CD14-positive monocyte (primary cell): ENCODE measurements at regions not wholly inside any gene's neighbourhood (a gene's known extent, or its start where the extent isn't known, plus 50 kb on each side); places are given as distances from the start of the nearest gene placed in this dataset.

Experiments
- DNase-seq, 3 donors: peaks; one replicate each; pipeline ENCODE4 v3.0.0-alpha.2; 2011 to 2022
- H2AFZ ChIP-seq: 2 replicates; pipeline ENCODE4 v1.6.0; 2012; ENCODE audit warnings: mild to moderate bottlenecking, low read depth, low read length, inconsistent platforms; ENCODE audit not compliant: insufficient read depth, poor library complexity, severe bottlenecking
- H3K27ac ChIP-seq, 2 donors: 1 replicate in 1 of 2; 2 replicates in 1 of 2; pipeline ENCODE4 v1.5.1; 2012 to 2013; ENCODE audit warnings: low read length in 2 of 2, control low read depth in 1 of 2, inconsistent platforms in 1 of 2, low read depth in 1 of 2, mild to moderate bottlenecking in 1 of 2
- H3K27me3 ChIP-seq, 2 donors: one replicate each; pipeline versions ENCODE4 v1.6.0 to v1.6.1; 2011 to 2013; ENCODE audit warnings: low read length in 2 of 2; ENCODE audit not compliant: control insufficient read depth in 2 of 2, insufficient read depth in 2 of 2
- H3K36me3 ChIP-seq, 2 donors: replicated peaks in 1 of 2; 1 replicate in 1 of 2; 2 replicates in 1 of 2; pipeline versions ENCODE4 v1.5.1 to v1.6.1; 2012 to 2013; ENCODE audit warnings: low read length in 2 of 2, control low read depth in 1 of 2, inconsistent platforms in 1 of 2, mild to moderate bottlenecking in 1 of 2; ENCODE audit not compliant: insufficient read depth in 2 of 2, control insufficient read depth in 1 of 2
- H3K4me1 ChIP-seq, 2 donors: 1 replicate in 1 of 2; 2 replicates in 1 of 2; pipeline versions ENCODE4 v1.5.1 to v1.6.1; 2012 to 2013; ENCODE audit warnings: low read length in 2 of 2, control low read depth in 1 of 2, inconsistent platforms in 1 of 2, mild to moderate bottlenecking in 1 of 2, moderate library complexity in 1 of 2; ENCODE audit not compliant: insufficient read depth in 2 of 2, control insufficient read depth in 1 of 2
- H3K4me2 ChIP-seq: replicated peaks from 2 replicates; pipeline ENCODE3; 2012; ENCODE audit warnings: low read length, moderate library complexity, mild to moderate bottlenecking; ENCODE audit not compliant: poor library complexity, severe bottlenecking; ENCODE audit errors: extremely low read depth
- H3K4me3 ChIP-seq, 3 experiments: fragments of 200-600 bp in 1 of 3; sonication (generic) in 1 of 3; replicated peaks in 1 of 3; 1 replicate in 2 of 3; 2 replicates in 1 of 3; pipeline ENCODE4 v1.5.1; 2011 to 2013; ENCODE audit warnings: low read length in 3 of 3, mild to moderate bottlenecking in 3 of 3, control low read depth in 2 of 3, low read depth in 2 of 3, inconsistent platforms in 1 of 3, moderate library complexity in 1 of 3
- H3K79me2 ChIP-seq: 2 replicates; pipeline ENCODE4 v1.6.0; 2012; ENCODE audit warnings: mild to moderate bottlenecking, control low read depth, inconsistent platforms, low read length, moderate library complexity; ENCODE audit not compliant: insufficient read depth
- H3K9ac ChIP-seq: 2 replicates; pipeline ENCODE4 v1.6.0; 2017; ENCODE audit warnings: low read length, mild to moderate bottlenecking; ENCODE audit not compliant: insufficient read depth, poor library complexity, severe bottlenecking
- H3K9me3 ChIP-seq, 2 donors: replicated peaks in 1 of 2; 1 replicate in 1 of 2; 2 replicates in 1 of 2; pipeline versions ENCODE4 v1.5.1 to v1.6.1; 2012 to 2013; ENCODE audit warnings: low read length in 2 of 2, control low read depth in 1 of 2; ENCODE audit not compliant: control insufficient read depth in 1 of 2, insufficient read depth in 1 of 2
- H4K20me1 ChIP-seq: 2 replicates; pipeline ENCODE4 v1.6.0; 2012; ENCODE audit warnings: mild to moderate bottlenecking, low read length, control low read depth, moderate library complexity; ENCODE audit not compliant: insufficient read depth
- H3K27ac Mint-ChIP-seq, 7 donors: one replicate each; pipeline ENCODE4 v1.8.0; 2020; ENCODE audit warnings: mild to moderate bottlenecking in 7 of 7, mixed read lengths in 7 of 7, moderate library complexity in 6 of 7, inconsistent platforms in 2 of 7
- H3K27me3 Mint-ChIP-seq, 3 donors: one replicate each; pipeline ENCODE4 v1.8.0; 2021 to 2022; ENCODE audit warnings: low read depth in 3 of 3, mild to moderate bottlenecking in 3 of 3, mixed read lengths in 3 of 3, moderate library complexity in 3 of 3, inconsistent platforms in 1 of 3
- H3K36me3 Mint-ChIP-seq, 2 donors: one replicate each; pipeline ENCODE4 v1.8.0; 2020; ENCODE audit warnings: mixed read lengths in 2 of 2, inconsistent platforms in 1 of 2, mild to moderate bottlenecking in 1 of 2
- H3K4me1 Mint-ChIP-seq: one replicate; pipeline ENCODE4 v1.8.0; 2020; ENCODE audit warnings: mild to moderate bottlenecking, mixed read lengths
- H3K4me3 Mint-ChIP-seq, 2 donors: one replicate each; pipeline ENCODE4 v1.8.0; 2020; ENCODE audit warnings: mild to moderate bottlenecking in 2 of 2, mixed read lengths in 2 of 2, moderate library complexity in 1 of 2
- H3K9me3 Mint-ChIP-seq, 7 donors: one replicate each; pipeline ENCODE4 v1.8.0; 2020 to 2022; ENCODE audit warnings: mixed read lengths in 7 of 7, mild to moderate bottlenecking in 6 of 7, moderate library complexity in 6 of 7, inconsistent platforms in 2 of 7
- WGBS: methylation state at CpG from one replicate; pipeline ENCODE4 v1.1.5; 2013; ENCODE audit warnings: missing lambda C conversion rate; ENCODE audit not compliant: insufficient coverage; 5-methylcytosine and 5-hydroxymethylcytosine counted together
- intact Hi-C, 2 donors: fragments of 100-400 bp; cut with micrococcal nuclease; formaldehyde crosslinking; loops; one replicate each; pipeline versions ENCODE4 v1.15.0 to v1.15.1; 2023
- TF ChIP-seq, protein P1 (sequence below): fragments of 200-600 bp; IDR thresholded peaks from one replicate; pipeline ENCODE4 v1.8.0; 2022; ENCODE audit warnings: antibody characterized with exemption, mild to moderate bottlenecking

DNA sequence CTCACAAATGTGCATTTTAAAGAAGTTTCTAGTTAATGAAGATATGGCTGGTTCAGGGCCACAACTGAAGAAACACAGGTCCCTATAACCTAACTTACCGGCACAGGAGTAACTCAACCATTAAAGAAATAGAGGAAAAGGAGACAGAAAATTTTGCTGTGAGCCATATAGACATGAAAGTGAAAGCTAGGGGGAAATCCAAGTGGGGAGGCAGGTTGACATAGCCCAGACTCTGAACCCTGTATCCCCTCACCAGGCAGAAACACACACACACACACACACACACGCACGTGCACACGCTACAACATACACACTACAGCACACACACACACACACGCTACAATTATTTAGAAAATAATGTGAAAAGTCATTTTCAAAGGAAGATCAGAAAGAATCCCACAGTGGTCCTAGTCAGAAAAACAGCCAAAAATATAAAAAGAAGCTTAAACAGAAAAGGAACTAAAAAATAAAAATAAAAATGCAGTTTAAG, 856.4 kb upstream of the CDH6 start:
- Histone ChIP-seq H3K27ac (no peak overlapping the region), H3K4me3 (no peak overlapping the region), H4K20me1 (no peaks in the 10 kb centered on the region), H3K4me2 (no peak overlapping the region), H3K9ac (no peak overlapping the region), H3K27me3 (no peaks in the 10 kb centered on the region), H3K9me3 (peaks cover 0 to 8% of the 10 kb centered on the region in 2 donors), H3K36me3 (no peaks in the 10 kb centered on the region), H3K4me1 (no peaks in the 10 kb centered on the region), H3K79me2 (no peaks in the 10 kb centered on the region), H2AFZ (no peak overlapping the region)
- H3K27me3 Mint-ChIP-seq = no peaks in the 10 kb centered on the region
- DNase-seq = no peak
- peaks cover 0 to 6% (median 2%) of the 10 kb centered on the region in 7 donors for H3K9me3 Mint-ChIP-seq
- no peak overlapping the region for H3K4me3 Mint-ChIP-seq
- no peak overlapping the region for H3K27ac Mint-ChIP-seq
- no CpG with 5 or more reads among the region's 5 CpGs for WGBS
- no peaks in the 10 kb centered on the region for H3K4me1 Mint-ChIP-seq
- H3K36me3 Mint-ChIP-seq = no peaks in the 10 kb centered on the region
- TF ChIP-seq, protein P1, sequence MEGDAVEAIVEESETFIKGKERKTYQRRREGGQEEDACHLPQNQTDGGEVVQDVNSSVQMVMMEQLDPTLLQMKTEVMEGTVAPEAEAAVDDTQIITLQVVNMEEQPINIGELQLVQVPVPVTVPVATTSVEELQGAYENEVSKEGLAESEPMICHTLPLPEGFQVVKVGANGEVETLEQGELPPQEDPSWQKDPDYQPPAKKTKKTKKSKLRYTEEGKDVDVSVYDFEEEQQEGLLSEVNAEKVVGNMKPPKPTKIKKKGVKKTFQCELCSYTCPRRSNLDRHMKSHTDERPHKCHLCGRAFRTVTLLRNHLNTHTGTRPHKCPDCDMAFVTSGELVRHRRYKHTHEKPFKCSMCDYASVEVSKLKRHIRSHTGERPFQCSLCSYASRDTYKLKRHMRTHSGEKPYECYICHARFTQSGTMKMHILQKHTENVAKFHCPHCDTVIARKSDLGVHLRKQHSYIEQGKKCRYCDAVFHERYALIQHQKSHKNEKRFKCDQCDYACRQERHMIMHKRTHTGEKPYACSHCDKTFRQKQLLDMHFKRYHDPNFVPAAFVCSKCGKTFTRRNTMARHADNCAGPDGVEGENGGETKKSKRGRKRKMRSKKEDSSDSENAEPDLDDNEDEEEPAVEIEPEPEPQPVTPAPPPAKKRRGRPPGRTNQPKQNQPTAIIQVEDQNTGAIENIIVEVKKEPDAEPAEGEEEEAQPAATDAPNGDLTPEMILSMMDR = no peak
- intact Hi-C loops = no loop called here

GRCh38 chr5:30331534-30331933, 862.0 kb upstream of the CDH6 start:
- Histone ChIP-seq H4K20me1 (no peaks in the 10 kb centered on the region), H3K79me2 (no peaks in the 10 kb centered on the region), H3K4me3 (no peak overlapping the region), H3K4me1 (no peaks in the 10 kb centered on the region), H3K4me2 (no peak overlapping the region), H3K9ac (no peak overlapping the region), H3K27me3 (no peaks in the 10 kb centered on the region), H3K9me3 (peaks cover 0 to 5% of the 10 kb centered on the region in 2 donors), H2AFZ (no peak overlapping the region), H3K36me3 (no peaks in the 10 kb centered on the region), H3K27ac (no peak overlapping the region)
- Mint-ChIP-seq H3K27me3 (peaks cover 0 to 2% (median 0%) of the 10 kb centered on the region in 3 donors), H3K4me3 (no peak overlapping the region), H3K9me3 (peaks cover 0 to 4% (median 0%) of the 10 kb centered on the region in 7 donors), H3K4me1 (no peaks in the 10 kb centered on the region), H3K27ac (no peak overlapping the region), H3K36me3 (no peaks in the 10 kb centered on the region)
- WGBS = no CpG with 5 or more reads among the region's 2 CpGs
- no peak for DNase-seq
- TF ChIP-seq, protein P1 = no peak
- intact Hi-C loops = no loop called here
